NCI-H1436 (cell line): ENCODE measurements at regions not wholly inside any gene's neighbourhood (a gene's known extent, or its start where the extent isn't known, plus 50 kb on each side); places are given as distances from the start of the nearest gene placed in this dataset.

Experiments used
- DNase-seq: peaks from one replicate; lab custom pipeline; 2025; lab: John Stamatoyannopoulos, UW

- DNase-seq = no peak
Measured at GRCh38 chr3:182257361-182257760, 535.9 kb upstream of the ATP11B start.

- peak; percentile 62 for DNase-seq
Measured at GRCh38 chr3:182258538-182259177, 534.6 kb upstream of the ATP11B start.

GRCh38 chr3:182259579-182259978, 533.7 kb upstream of the ATP11B start:
- no peak for DNase-seq

- no peak for DNase-seq
Measured at GRCh38 chr3:182261041-182261440, 532.3 kb upstream of the ATP11B start.

DNA sequence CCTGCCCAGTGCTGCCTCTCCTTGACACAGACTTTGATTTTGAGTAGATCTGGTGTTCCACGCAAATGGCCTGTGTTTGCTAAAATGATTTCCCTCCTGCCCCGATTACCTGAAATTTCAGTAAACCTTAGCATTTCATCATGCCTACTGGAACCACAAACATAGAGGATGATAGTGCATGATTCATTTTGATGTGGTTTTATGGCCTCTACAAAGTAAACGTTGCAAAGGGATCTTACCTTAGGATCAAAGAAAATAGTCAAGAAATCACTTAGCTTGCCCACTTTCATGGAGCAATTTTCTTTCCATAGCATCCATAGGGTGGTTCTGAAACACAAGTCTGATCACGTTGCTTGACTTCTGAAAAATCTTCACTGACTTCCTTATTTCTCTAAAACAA, 524.6 kb upstream of the ATP11B start:
- DNase-seq = no peak

- DNase-seq = no peak
Measured at GRCh38 chr3:182276512-182276911, 516.8 kb upstream of the ATP11B start.

GRCh38 chr3:182284793-182285192, 508.5 kb upstream of the ATP11B start:
- peak; percentile 21 for DNase-seq

DNA sequence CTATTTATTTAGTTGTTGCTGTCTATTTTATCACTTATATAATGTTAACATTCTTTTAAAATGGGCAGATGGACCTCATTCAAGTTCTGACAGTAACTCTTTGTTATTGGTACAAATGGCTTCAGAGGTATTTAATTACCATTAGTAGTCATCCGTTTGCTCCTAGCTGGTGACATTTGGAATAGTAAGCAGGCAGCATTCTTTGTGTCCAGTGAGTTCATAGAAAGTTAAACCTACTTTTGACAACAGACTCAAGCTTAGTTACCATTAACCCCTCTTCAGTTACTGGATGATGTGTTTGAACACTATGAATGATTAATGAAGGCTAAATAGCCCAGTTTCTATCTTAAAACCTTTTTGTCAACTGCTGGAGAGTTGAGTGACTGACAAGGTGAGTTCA, 500.7 kb upstream of the ATP11B start:
- DNase-seq = no peak

DNA sequence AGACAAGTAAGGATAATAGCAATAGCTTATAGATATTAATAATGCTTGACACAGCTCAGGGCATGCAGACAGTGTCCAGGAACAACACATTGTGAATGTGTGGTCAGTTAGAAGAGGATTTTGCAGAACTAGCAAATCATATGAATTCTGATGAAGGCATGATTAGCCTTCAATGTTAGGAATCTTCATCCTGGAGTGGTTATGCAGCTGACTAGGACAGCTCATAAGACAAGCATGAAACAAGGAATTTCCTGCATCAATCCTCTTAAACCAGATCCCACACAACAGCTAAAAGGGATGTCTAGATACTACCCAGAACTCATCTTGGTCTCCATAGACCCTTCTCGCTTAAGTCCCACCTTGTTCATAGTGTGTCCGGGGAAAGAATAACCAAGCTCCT, 499.0 kb upstream of the ATP11B start:
- DNase-seq = no peak

DNA sequence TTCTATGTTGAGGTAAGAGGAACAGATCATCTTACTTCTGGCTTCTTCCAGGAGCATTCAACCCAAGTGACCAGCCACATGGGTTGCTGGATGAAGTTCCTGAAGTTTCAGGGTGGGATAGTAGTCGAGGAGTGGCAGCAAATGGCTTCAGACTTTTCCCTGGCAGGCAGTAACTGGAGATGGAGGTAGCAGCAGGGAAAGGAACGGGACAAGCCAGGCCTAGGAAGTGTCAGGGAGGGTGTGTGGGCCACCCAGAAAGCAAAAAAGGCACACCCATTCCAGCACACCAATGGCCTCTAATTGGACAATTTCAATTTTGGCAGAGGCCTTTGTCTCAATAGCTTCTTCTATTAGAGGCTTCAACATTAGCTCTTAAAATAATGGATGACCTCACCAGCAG, 498.6 kb upstream of the ATP11B start:
- DNase-seq = no peak

DNA sequence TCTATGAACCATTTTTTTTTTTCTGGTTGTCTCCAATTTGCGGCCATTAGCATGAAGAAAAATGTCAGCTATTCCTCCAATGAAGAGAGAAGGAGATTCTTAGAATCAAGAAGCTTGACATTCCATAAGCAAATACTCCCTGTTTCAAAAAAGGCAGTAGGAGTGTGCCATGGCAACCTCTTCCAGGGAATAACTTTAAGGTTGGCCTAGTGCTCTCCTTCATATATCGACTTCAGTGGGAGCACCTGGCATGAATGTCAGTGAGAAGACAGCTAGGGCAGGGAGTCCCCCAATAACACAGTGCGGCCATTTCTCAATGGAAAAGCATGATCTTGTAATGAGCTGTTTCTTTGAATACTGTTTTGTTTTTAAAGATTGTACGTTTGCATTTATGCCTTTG, 493.0 kb upstream of the ATP11B start:
- no peak for DNase-seq

DNA sequence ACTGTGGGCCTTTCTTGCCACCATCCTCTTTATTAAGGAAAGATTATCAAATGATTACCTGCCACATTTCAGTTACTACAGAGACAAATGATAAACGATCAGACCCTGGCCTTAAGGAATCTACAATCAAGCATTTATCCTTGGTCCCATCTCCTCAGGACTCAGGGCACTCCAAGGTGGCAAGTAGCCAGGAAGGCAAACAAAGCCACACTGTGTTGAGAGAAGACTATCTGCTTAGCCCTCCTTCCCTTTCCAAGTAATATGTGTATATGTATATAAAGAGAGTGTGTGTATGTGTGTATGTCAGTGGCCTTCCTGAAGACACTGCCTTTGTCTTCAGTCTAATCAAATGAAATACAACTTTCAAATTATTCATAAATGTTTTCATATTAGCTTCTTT, 490.1 kb upstream of the ATP11B start:
- DNase-seq = no peak

DNA sequence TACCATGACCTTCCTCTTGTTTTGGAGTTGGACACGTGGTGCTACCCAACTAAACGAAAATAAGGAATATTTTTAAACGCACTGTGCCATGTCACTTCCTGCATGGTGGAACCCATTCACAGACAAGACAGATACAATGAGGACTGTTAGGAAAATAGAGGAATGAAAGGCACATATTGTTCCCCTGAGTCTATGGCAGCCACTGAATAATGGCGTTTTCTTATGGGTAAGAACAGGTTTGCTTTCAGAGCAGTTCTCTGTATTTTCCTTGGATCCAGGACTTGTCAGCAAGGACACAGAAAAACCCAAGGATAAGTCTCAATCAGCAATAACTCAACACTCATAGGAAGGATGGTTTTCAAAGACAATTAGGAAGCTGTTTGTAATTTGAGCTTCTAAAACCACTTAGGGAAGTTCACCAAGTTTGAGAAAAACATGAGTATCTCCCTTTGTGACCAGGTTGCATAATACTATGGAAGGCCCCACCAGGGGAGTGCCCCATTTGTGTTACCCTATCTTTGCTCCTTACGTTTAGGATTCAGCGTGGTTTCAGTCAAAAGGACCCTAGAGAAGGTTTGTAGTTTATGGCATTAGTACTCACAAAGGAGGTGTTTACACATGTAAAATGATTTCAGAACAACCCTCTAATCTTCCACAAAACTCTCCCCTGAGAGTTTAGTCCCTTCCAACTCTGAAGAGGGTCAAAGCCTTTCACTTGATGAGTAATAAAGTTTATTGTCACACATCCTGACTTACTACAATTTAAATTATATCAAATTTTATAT, 487.2 kb upstream of the ATP11B start:
- DNase-seq = no peak

- no peak for DNase-seq
Measured at GRCh38 chr3:182308328-182308727, 485.0 kb upstream of the ATP11B start.

DNA sequence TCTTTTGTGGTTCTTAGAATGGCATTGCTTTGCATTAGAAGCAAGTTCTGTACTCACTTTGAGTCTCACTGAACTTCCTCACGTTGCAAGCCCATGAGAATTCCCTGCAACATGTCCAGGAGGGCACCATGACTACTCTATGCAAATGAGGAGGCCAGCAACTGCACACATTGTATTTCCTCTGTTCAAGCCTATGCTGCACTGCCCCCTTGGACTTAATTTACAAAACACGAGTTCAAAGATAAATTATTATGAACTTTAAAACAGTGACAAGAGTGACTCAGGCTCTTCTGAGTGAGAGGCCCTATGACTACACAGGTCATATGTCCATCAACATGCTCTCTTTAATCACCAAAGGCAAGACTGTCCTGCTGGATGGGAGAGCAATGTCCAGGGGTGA, 484.2 kb upstream of the ATP11B start:
- no peak for DNase-seq

- DNase-seq = no peak
Measured at GRCh38 chr3:182315313-182315712, 478.0 kb upstream of the ATP11B start.

DNA sequence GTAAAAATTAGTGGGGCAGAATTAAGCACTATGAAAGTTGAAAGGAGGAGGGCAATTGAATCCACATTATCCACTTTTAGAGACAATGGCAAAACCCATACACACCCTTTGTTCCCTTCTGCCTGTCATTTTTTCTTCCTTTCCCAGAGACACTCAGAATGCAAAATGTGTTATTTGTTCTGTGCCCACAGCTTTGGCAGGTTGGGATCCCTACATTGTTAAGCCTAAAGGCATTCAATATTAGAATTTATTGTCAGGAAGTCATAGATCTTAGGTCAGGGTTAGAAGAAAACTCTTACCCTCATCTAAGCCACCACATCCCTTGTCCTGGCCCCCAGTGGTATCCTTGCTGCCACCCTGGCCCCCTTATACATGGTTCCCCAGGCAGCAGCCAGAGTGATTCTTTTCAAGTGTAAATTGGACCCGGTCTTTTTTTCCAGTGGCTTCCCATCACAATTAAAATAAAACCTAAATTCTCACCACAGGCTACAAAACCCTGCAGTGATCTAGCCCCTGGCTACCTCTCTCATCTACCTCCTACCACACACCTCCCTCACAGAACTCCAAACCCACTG, 470.1 kb upstream of the ATP11B start:
- DNase-seq = no peak

- DNase-seq = no peak
Measured at GRCh38 chr3:182323898-182324297, 469.4 kb upstream of the ATP11B start.

GRCh38 chr3:182325213-182325950, 467.9 kb upstream of the ATP11B start:
- no peak for DNase-seq

DNA sequence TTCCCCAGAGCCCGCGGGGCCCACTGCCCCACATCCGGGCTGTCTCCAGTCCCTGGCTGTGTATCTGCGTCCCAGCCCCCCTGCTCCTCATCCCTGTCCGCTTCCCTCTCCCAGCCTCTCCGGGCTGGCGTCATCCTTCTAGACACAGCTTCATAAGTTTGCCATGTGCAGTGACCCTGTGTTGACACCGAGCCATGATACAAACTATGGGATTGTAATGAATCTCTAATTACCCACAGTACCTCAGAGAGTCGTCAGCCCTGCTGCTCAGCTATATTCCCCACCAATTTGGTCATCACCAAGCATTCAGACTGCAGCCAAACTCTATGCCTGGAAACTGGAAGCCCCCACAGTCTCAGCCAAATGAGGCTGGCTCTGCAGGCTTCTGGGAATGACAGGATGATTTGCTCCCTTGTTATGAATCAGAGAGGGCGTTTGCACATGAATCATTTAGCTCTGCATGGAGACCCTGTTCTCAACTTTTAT, 466.1 kb upstream of the ATP11B start:
- no peak for DNase-seq

- no peak for DNase-seq
Measured at GRCh38 chr3:182330646-182331045, 462.7 kb upstream of the ATP11B start.

DNA sequence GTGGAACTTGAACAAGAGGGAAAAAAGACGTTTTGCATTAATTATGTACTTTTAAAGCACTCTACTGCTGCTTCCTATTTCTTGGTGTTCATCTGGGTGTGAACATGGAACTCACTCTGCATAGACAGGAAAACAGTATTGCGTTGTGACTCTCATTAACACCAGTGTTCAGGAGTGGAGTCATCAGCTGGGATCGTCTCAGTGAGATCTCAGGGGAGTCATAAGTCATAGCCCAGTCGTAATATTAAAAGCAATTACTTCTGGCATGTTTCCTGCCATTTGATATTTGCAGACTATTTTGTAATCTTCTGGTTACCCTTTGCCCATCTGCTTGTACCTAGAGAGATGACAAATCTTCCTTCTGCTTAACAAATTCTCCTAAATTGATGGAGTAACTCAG, 462.0 kb upstream of the ATP11B start:
- peak; percentile 53 for DNase-seq

DNA sequence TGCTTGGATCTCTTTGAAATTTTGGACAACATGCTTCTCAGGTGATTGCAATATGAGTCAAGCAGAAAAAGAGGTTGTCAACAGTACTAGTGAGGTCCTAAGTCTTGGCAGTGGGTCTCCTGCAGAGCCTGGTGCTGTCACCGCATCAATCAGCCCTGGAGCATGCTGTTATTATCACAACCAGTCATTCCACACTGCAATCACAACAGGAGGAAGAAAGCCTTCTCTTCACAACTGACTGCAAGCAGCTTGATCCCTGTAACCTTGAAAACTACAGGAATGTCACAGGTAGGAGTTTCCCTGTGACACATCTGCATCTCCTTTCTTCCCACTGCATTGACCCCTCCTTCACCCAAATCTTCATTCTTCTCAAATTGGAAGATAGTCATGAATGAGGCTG, 451.1 kb upstream of the ATP11B start:
- no peak for DNase-seq
